Tibial nerve (tissue), 4 donors: ENCODE measurements at regions not wholly inside any gene's neighbourhood (a gene's known extent, or its start where the extent isn't known, plus 50 kb on each side); places are given as distances from the start of the nearest gene placed in this dataset.
"Not testable (repeated sequence)": the region's sequence is repeated elsewhere in the genome, so short reads cannot be mapped to it uniquely, and the experiment has no call there.

Experiments
- DNase-seq, 2 donors: peaks; one replicate each; pipeline ENCODE4 v3.0.0-alpha.2; 2019; ENCODE audit warnings: low spot score in 2 of 2
- H3K27ac ChIP-seq, 4 donors: fragments of 200-600 bp; sonication (generic) in 3 of 4; one replicate each; pipeline ENCODE4 v1.5.1; 2017 to 2019; ENCODE audit warnings: mild to moderate bottlenecking in 1 of 4
- H3K27me3 ChIP-seq, 2 donors: fragments of 200-600 bp; sonication (generic) in 1 of 2; one replicate each; pipeline versions ENCODE4 v1.5.1 to v1.6.0; 2017 to 2019
- H3K36me3 ChIP-seq, 3 donors: fragments of 200-600 bp; sonication (generic); one replicate each; pipeline ENCODE4 v1.5.1; 2018 to 2019
- H3K4me1 ChIP-seq, 4 donors: fragments of 200-600 bp; sonication (generic) in 3 of 4; one replicate each; pipeline ENCODE4 v1.5.1; 2017 to 2019
- H3K4me3 ChIP-seq, 4 donors: fragments of 200-600 bp; sonication (generic) in 3 of 4; one replicate each; pipeline ENCODE4 v1.5.1; 2017 to 2019; ENCODE audit warnings: mild to moderate bottlenecking in 1 of 4, moderate library complexity in 1 of 4
- H3K9me3 ChIP-seq, 4 donors: fragments of 200-600 bp; sonication (generic) in 3 of 4; one replicate each; pipeline ENCODE4 v1.5.1; 2017 to 2019
- EP300 ChIP-seq, 2 donors: sonication (generic); formaldehyde crosslinking; IDR thresholded peaks; one replicate each; pipeline ENCODE4 v1.6.1; 2017; ENCODE audit warnings: antibody characterized with exemption in 2 of 2, mild to moderate bottlenecking in 1 of 2
- POLR2A ChIP-seq, 2 donors: fragments of 450-650 bp; IDR thresholded peaks; one replicate each; pipeline ENCODE4 v1.6.1; 2017; ENCODE audit warnings: antibody characterized with exemption in 2 of 2, mild to moderate bottlenecking in 2 of 2, moderate library complexity in 2 of 2
- WGBS, 2 donors: methylation state at CpG; one replicate each; pipeline ENCODE4 v1.1.5; 2018; 5-methylcytosine and 5-hydroxymethylcytosine counted together
- TF ChIP-seq, protein P1 (sequence below), 5 experiments: fragments of 200-600 bp in 3 of 5; fragments of 450-650 bp in 2 of 5; sonication (generic) in 3 of 5; IDR thresholded peaks; one replicate each; pipeline ENCODE4 v1.5.1; 2016 to 2019; ENCODE audit warnings: antibody characterized with exemption in 5 of 5, mild to moderate bottlenecking in 3 of 5, moderate library complexity in 2 of 5

DNA sequence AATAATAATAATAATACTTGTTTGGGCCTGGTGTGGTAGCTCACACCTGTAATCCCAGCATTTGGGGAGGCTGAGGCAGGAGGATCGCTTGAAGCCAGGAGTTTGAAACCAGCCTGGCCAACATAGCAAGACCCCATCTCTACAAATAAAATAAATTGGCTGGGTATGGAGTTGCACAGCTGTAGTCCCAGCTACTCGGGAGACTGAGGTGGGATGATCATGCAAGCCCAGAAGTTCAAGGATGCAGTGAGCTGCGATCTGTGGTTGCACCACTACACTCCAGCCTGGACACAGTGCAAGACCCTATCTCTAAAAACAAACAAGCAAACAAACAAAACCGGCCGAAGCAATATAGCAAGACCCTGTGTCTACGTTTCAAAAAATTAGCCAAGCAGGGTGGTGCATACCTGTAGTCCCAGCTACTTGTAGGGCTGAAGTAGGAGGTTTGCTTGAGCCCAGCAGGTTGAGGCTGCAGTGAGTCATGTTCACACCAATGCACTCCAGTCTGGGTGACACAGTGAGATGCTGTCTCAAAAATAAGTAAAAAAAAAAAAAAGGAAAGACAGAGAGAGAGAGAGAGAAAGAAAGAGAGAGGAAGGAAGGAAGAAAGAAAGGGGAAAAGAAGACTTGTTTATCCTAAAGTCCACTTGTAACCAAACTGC is 85.6 kb upstream of the KDM7A start:
- peaks cover 0 to 8% (median 2%) of the 10 kb centered on the region in 4 donors for H3K4me1 ChIP-seq
- H3K9me3 ChIP-seq = peaks cover 0 to 2% (median 0%) of the 10 kb centered on the region in 4 donors
- H3K36me3 ChIP-seq = no peaks in the 10 kb centered on the region
- no peak overlapping the region for H3K27ac ChIP-seq
- no peaks in the 10 kb centered on the region for H3K27me3 ChIP-seq
- TF ChIP-seq, protein P1, sequence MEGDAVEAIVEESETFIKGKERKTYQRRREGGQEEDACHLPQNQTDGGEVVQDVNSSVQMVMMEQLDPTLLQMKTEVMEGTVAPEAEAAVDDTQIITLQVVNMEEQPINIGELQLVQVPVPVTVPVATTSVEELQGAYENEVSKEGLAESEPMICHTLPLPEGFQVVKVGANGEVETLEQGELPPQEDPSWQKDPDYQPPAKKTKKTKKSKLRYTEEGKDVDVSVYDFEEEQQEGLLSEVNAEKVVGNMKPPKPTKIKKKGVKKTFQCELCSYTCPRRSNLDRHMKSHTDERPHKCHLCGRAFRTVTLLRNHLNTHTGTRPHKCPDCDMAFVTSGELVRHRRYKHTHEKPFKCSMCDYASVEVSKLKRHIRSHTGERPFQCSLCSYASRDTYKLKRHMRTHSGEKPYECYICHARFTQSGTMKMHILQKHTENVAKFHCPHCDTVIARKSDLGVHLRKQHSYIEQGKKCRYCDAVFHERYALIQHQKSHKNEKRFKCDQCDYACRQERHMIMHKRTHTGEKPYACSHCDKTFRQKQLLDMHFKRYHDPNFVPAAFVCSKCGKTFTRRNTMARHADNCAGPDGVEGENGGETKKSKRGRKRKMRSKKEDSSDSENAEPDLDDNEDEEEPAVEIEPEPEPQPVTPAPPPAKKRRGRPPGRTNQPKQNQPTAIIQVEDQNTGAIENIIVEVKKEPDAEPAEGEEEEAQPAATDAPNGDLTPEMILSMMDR (IDR thresholded peaks at IDR 0.05) = no peak
- no peak for TF ChIP-seq POLR2A (IDR thresholded peaks at IDR 0.05)
- no peak for TF ChIP-seq EP300 (IDR thresholded peaks at IDR 0.05)
- no peak for DNase-seq
- H3K4me3 ChIP-seq = no peak overlapping the region
- WGBS, 2 donors = 90 to 92% methylated on average over 6 of the region's 6 CpGs

DNA sequence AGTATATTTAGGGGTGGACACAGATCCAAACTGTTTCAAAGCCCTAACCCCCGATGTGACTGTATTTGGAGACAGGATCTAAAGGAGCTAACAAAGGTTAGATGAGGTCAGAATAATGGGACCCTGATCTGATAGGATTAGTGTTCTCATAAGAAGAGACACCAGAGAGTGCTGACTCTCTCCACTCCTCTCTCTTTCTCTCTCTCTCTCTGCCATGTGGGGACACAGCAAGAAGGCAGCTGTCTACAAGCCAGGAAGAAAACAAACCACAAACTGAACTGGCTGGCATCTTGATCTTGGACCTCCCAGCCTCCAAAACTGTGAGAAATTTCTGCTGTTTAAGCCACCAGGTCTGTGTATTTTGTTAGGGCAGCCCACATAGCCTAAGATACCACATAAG is 84.7 kb upstream of the KDM7A start:
- Histone ChIP-seq H3K9me3 (peaks cover 0 to 4% (median 0%) of the 10 kb centered on the region in 4 donors), H3K27me3 (no peaks in the 10 kb centered on the region), H3K4me3 (no peak overlapping the region), H3K4me1 (peaks cover 0 to 8% (median 2%) of the 10 kb centered on the region in 4 donors), H3K27ac (no peak overlapping the region), H3K36me3 (no peaks in the 10 kb centered on the region)
- TF ChIP-seq, protein P1 (IDR thresholded peaks at IDR 0.05) = no peak
- no peak for TF ChIP-seq POLR2A (IDR thresholded peaks at IDR 0.05)
- TF ChIP-seq EP300 (IDR thresholded peaks at IDR 0.05) = no peak
- WGBS, 2 donors = 71 to 88% methylated on average over 1 of the region's 1 CpG
- DNase-seq = no peak

GRCh38 chr7:140261105-140261486 is 84.3 kb upstream of the KDM7A start:
- WGBS, 2 donors = 62 to 71% methylated on average over 5 of the region's 5 CpGs
- no peaks in the 10 kb centered on the region for H3K27me3 ChIP-seq
- peaks cover 0 to 8% (median 2%) of the 10 kb centered on the region in 4 donors for H3K4me1 ChIP-seq
- H3K9me3 ChIP-seq = peaks cover 0 to 4% (median 0%) of the 10 kb centered on the region in 4 donors
- no peak overlapping the region for H3K4me3 ChIP-seq
- TF ChIP-seq EP300 (IDR thresholded peaks at IDR 0.05) (no peak), POLR2A (IDR thresholded peaks at IDR 0.05) (no peak)
- TF ChIP-seq, protein P1 (IDR thresholded peaks at IDR 0.05) = no peak
- H3K27ac ChIP-seq = peak overlapping the region in 1 of 4 donors; percentile 13
- H3K36me3 ChIP-seq = no peaks in the 10 kb centered on the region
- DNase-seq = no peak

DNA sequence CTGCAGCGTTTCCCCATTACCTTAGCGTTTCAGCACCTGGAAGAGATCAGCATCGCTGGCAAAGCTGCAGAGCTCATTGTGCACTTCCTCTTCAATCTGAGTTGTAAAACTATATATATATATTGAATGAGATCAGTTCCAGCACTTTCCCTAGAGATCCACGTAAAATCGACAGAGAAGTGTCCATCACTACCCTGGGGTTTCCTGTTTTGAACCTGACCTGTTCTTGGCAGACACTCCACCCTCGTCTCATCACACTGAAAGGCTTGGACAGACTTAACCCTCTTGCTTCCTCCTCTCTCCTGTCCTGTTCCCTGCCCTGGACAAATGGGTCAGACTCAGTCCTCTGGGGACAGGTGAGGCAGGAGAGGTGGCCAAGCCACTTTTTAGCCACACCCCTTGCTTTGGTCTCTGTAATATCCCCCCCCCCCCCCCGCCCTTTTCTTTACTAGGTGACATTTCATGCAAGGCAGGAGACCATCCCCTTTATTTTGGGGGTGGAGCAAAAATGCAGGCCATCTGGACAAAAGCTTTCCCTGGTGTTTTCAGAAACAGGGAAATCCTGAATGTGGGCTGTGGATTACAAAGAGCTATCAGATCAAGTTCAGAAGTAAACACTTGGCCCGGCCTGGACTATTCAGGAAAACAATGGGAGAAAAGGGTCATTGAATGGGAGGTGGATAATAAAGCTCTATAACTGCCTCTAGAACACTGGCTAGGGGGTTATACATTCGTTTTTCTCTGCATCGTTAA is 83.7 kb upstream of the KDM7A start:
- Histone ChIP-seq H3K4me1 (peaks cover 0 to 8% (median 2%) of the 10 kb centered on the region in 4 donors), H3K4me3 (no peak overlapping the region), H3K9me3 (peaks cover 0 to 4% (median 0%) of the 10 kb centered on the region in 4 donors), H3K36me3 (no peaks in the 10 kb centered on the region), H3K27ac (peak overlapping the region in 1 of 4 donors; percentile 13), H3K27me3 (no peaks in the 10 kb centered on the region)
- 26 to 29% methylated on average over 10 of the region's 10 CpGs for WGBS, 2 donors
- DNase-seq = no peak
- TF ChIP-seq, protein P1 (IDR thresholded peaks at IDR 0.05) = no peak
- TF ChIP-seq POLR2A (IDR thresholded peaks at IDR 0.05) = no peak
- TF ChIP-seq EP300 (IDR thresholded peaks at IDR 0.05) = no peak

DNA sequence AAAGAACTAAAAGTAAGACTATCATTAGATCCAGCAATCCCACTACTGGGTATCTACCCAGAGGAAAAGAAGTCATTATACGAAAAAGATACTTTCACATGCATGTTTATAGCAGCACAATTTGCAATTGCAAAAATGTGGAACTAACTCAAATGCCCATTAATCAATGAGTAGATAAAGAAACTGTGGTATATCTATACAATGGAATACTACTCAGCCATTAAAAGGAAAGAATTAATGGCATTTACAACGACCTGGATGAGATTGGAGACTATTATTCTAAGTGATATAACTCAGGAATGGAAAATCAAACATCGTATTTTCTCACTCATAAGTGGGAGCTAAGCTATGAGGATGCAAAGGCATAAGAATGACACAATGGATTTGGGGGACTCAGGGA is 80.5 kb upstream of the KDM7A start:
- peaks cover 0 to 10% (median 7%) of the 10 kb centered on the region in 4 donors for H3K4me1 ChIP-seq
- WGBS, 2 donors = 83 to 90% methylated on average over 3 of the region's 3 CpGs
- H3K27ac ChIP-seq, H3K4me3 ChIP-seq, H3K36me3 ChIP-seq, H3K9me3 ChIP-seq, H3K27me3 ChIP-seq, DNase-seq: not testable (repeated sequence)

GRCh38 chr7:140254976-140255375 is 78.2 kb upstream of the KDM7A start:
- not testable (repeated sequence) for H3K27me3 ChIP-seq, H3K4me3 ChIP-seq, H3K36me3 ChIP-seq, H3K9me3 ChIP-seq, DNase-seq, H3K4me1 ChIP-seq, H3K27ac ChIP-seq
- 92 to 95% methylated on average over 9 of the region's 9 CpGs for WGBS, 2 donors
